ENCODE measurements at regions not wholly inside any gene's neighbourhood (a gene's known extent, or its start where the extent isn't known, plus 50 kb on each side); places are given as distances from the start of the nearest gene placed in this dataset.

GRCh38 chr4:130029442-130029841 is 933.5 kb downstream of the C4orf33 start:
- TF ChIP-seq CTCF (IDR thresholded peaks at IDR 0.05): no peak
- TF ChIP-seq ZFX (IDR thresholded peaks at IDR 0.05; ENCODE audit: borderline replicate concordance): no peak
